GM10266 (cell line): ENCODE measurements at regions not wholly inside any gene's neighbourhood (a gene's known extent, or its start where the extent isn't known, plus 50 kb on each side); places are given as distances from the start of the nearest gene placed in this dataset.

Experiments used
- DNase-seq: peaks from one replicate; pipeline ENCODE4 v3.0.0; 2012; ENCODE audit errors: extremely low spot score
- CTCF ChIP-seq: IDR thresholded peaks from 2 replicates; pipeline ENCODE4 v1.5.1; 2012; ENCODE audit warnings: mild to moderate bottlenecking, low read depth; ENCODE audit not compliant: control insufficient read depth, insufficient read depth; ENCODE audit errors: missing control alignments

- no peak for DNase-seq
- no peak for TF ChIP-seq CTCF
Observed at GRCh38 chr9:32837551-32838058, 54.3 kb downstream of the TMEM215 start.

GRCh38 chr9:32839013-32839885 lies 55.9 kb downstream of the TMEM215 start:
- DNase-seq: no peak
- TF ChIP-seq CTCF: no peak

- no peak for DNase-seq
Observed at GRCh38 chr9:32841314-32841713, 58.0 kb downstream of the TMEM215 start.

GRCh38 chr9:32843295-32843694 lies 60.0 kb downstream of the TMEM215 start:
- TF ChIP-seq CTCF: no peak
- no peak for DNase-seq

More at GRCh38 chr9:32841314-32841713, 58.0 kb downstream of the TMEM215 start:
- peak; percentile 0 for TF ChIP-seq CTCF

GRCh38 chr9:32844259-32844658 lies 60.9 kb downstream of the TMEM215 start:
- TF ChIP-seq CTCF: no peak
- no peak for DNase-seq

- no peak for TF ChIP-seq CTCF
- no peak for DNase-seq
Observed at GRCh38 chr9:32854271-32854670, 70.9 kb downstream of the TMEM215 start.

- DNase-seq: no peak
- no peak for TF ChIP-seq CTCF
Observed at GRCh38 chr9:32855752-32856151, 72.4 kb downstream of the TMEM215 start.
